ENCODE measurements at regions not wholly inside any gene's neighbourhood (a gene's known extent, or its start where the extent isn't known, plus 50 kb on each side); places are given as distances from the start of the nearest gene placed in this dataset.

DNA sequence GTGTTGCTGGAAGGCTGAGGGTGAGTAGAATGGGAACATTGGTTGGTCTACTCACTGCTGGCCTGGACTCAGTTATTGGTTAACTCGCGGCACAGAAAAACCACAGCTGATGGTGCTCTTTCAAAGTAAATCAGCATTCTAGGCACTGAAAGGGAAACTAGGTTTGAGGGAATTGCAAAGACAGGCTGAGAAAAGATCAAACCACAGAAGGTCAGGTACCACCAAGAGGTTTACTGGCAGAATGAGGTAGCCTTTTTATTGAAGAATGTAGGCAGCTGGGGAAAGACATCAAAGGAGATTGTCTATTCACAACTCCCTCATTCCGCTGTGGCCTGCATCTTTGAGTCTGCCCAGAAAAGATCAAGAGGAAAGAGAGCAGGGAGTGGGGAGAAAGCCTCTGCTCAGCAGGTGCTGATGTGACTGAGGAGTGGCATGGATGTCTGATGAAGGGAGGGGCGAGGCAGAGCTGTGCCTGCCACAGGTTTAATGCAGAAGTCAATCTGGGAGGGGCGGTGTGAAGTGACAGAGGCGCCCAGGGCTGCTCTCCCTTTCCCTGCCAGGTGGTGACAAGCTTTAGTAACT is 255.5 kb downstream of the MAN2A1 start:
- no peak for DNase-seq (ENCODE audit: low spot score)

DNA sequence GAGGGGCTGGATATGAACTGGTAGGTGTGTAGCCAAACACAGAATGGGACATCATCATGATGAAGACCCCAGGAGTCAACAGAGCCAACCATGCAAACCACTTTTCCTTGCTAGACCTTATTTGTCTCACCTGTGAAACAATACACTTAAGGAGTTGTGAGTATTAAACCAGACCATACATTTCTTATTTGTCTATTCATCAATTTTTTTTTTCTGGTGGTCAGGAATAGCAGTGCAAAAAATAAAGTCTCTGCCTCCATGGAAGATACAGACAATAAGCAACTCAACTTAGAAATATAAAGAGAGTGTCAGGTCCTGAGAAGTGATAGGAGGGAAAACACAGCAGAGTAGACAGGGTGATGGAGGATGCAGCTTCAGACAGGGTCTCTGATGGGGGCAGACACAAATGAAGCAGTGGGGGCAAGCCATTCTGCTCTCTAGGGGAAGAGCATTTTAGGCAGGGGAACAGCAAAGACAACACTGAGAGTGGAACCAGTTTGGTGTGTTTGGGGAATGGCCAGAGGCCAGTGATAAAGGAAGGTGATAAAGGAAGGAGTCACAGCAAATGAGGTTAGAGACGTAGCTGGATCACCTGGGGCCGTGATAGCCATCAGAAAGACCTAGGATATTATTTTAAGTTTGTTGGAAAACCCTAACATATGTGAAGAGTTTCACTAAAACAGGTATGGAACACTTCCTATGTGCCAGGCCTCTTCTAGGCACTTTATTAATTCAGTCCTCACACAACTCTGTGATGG is 256.2 kb downstream of the MAN2A1 start:
- no peak for DNase-seq (ENCODE audit: low spot score)

DNA sequence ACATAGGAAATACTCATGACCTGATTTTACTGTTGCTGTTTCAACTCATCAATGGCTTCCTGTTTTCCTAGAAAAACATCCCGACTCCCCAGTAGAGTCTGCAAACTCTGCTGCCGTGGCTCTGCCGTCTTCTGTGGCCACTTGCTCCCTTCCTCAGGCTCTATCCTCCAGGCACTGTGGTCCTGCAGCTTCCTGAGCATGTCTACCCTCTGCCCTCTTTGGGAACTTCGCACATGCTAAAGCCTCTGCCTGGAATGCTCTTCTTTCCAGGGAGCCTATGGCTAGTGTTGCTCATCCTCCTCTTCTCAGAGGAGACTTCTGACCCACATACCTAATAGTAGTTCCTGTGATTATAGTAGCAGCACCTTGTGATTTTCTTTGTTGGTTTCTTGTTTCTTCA is 256.9 kb downstream of the MAN2A1 start:
- DNase-seq (ENCODE audit: low spot score): no peak

DNA sequence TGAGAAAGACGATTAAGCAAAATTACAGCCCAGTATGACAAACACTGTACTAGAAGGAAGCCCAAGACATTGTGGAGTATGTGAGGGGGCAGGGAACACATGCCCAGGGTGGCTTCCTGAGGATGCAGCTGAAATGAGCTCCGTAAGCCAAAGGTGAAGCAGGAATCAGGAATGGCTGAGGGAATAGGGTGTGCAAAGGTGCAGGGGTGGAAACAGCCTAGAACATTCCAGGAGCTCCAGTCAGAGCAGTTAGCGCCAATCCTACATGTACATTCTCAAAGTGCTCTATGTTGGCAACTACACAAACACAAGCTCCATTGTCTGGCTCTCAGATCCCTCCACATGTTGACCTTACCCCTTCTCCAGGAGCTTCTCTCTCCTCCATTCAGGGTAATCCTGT is 257.9 kb downstream of the MAN2A1 start:
- DNase-seq (ENCODE audit: low spot score): no peak

DNA sequence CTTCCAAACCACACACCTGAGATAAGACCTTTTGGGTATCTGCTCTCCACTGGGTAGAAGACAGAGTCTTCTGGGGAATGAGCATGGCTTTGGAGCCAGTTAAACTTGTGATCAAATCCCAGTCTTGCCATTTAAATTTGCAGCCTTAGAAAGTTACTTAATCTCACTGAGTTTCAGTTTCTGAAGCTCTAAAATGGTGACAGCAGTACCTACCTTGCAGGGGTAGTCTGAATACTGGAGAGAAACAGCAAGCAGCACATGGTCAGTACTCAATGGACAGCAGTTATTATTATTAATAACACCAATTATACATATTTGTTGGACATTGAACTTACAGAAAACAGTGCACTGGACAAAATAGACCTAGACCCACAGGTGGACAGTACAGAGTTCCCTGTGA is 260.9 kb downstream of the MAN2A1 start:
- DNase-seq (ENCODE audit: low spot score): no peak

DNA sequence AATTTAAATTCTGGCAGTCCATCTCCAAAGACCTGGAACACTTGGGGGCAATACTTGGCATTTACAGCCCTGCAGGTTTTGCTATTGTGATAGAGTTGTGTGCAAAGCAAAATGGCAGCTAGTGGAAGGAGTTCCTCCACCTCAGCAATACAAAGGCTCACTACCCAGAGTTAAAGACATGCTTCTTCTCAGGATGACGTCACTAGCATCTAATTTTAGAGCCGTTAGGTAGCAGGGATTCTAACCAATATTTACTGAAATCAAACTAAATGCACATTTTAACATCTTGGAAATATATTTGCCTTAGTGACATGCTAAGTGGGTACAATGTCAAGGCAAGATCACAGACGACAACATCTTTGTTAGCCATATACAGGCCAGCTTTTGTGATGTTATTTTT is 261.6 kb downstream of the MAN2A1 start:
- DNase-seq (ENCODE audit: low spot score): no peak

DNA sequence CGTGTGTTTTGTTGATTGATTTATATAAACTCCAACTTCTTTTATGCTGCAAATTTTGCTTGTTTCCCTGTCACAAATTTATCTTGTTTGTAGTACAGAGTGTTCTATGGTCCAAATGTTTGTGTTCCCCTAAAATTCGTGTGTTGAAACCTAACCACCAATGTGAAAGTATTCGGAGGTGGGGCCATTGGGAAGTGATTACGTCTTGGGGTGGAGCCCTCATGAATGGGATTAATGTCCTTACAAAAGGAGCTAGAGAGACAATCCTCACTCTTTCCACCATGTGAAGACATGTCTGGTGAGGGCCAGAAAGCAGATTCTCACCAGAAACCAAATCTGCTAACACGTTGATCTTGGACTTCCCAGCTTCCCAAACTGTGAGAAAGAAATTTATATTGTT is 262.0 kb downstream of the MAN2A1 start:
- no peak for DNase-seq (ENCODE audit: low spot score)

DNA sequence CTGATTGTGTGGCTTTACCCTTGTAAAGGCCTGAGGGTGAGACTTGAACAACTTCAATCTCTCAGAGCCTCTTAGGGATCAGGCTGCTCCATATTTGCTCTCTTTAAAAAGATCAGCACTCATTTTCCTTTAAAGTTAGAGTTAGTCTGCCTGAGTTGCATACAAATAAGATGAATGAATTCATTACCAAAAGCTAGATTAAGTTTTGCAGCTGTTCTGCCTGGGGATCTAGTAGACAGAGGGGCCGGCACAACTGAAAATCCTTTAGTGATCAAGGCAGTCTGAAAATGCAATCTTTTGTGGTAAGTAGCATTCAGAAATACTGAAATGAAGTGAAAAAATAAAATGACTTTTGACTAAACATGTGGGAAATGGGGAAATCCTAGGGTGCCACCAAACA is 264.0 kb downstream of the MAN2A1 start:
- DNase-seq (ENCODE audit: low spot score): no peak

DNA sequence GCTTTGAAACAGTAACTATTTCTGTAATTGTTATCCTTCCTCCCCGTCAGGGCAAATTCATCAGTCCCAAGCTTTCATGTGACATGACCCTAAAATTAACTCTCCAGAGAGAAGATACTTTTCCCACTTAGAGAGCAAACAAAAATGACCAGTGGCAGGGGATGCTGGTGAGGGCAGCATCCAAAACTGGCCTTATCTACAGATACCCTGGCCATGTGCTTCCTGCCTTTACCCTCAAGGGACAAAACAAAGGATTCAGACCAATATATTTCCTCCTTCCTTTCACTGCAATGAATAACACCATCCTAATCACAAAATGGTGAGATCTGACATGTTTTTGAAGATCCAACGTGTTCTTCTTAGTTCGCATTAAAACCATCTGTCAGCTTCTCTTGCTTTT is 267.2 kb downstream of the MAN2A1 start:
- DNase-seq (ENCODE audit: low spot score): no peak

DNA sequence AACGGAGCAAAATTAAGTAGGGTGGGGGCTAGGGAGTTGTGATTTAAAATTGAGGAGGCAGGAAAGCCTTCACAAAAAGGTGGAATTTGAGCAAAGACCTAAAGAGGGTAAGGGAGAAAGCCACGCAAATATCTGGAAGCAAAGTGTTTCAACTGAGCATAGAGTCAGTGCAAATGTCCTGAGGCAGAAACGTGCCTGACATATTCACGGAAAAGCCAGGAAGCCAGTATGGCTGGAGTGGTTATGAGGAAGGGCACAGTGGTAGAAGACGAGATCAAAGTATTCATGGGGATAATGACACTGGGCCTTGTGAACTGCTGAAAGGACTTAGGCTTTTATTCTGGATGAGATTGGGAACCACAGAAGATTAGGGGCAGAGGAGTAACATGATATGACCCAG is 268.4 kb downstream of the MAN2A1 start:
- DNase-seq (ENCODE audit: low spot score): no peak

DNA sequence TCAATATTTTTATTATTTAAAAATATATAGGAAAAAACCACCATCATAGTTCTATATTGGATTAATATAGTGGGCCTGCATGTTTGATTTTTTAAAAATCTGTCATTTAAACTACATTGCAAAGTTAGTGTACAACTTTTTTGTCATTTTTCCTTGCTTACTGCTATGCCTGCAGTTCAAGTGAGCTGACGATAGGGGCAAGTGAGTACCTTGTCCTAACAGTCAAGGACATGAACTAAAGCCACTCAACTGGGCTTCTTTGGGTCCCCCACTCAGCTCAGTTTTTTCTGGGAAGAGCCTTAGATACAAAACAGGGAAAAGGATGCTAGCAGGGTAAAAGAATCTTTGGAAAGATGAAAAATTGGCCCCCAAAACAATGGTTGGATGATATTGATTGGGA is 269.9 kb downstream of the MAN2A1 start:
- DNase-seq (ENCODE audit: low spot score): no peak

DNA sequence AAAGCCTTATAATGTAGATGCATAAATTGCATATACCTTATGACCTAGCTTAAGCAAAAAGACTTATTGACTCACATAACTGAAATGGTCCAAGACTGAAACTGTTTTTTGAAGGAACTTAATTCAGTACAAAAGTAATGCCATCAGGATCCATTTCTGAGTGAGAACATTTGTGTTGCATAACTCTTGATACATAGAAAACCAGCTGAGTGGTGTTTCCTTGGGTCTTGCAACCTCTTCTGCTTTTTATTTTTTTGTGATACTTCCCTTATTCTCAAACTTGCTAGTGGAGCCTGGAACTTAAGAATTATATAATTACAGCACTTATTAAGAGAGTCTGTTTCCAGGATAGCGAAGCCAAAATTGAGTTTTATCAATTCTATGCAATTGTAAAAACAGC is 272.0 kb downstream of the MAN2A1 start:
- DNase-seq (ENCODE audit: low spot score): no peak

DNA sequence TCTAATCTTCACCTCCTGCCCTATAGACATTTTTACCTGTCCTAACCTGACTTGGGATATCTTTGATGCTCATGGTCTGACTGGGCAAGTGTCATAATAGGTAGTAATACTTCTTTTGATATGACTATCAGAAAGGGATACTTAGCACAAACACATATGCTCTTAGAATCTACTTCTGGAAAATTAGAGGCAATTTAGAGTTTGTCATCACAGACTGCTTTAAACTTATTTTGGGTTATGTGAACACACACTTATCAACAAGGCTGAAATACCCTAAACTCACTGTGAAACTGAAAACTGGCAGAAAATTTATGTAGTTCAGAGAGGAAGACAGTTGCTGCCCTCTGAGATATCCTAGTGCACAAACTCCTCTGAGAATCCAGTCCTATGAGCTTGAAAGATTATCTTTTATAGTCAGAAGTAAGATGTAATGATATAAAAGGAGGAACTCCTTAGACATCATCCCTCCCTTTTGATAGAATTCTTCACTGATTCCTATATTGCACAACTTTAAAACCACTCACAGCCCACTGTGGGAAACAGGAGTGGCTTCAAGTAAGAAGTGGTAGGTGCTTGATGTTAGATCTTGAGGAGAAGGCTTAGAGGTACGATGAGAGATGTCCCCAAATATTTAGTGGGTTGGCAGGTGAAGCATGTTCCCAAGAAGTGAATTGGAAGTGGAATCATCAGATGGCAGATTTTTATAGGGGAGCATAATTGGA is 273.3 kb downstream of the MAN2A1 start:
- DNase-seq (ENCODE audit: low spot score): no peak

DNA sequence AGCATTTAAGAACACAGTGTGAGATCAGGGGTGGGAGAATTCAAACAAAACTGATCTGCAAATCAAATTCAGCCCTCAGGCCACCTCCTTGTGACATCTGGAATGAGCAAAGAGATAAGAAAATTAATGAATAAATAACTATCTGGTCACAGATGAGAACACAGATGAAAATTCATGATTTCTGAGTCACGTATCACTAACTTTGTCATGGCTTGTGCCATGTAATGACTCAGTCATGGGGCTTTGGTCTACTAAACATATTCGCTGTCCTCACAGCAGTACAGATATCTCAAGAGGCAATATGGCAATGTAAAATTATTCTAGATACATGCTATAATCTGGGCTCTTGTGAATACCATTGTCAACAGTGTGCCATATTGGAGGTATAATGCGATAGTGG is 274.4 kb downstream of the MAN2A1 start:
- no peak for DNase-seq (ENCODE audit: low spot score)

DNA sequence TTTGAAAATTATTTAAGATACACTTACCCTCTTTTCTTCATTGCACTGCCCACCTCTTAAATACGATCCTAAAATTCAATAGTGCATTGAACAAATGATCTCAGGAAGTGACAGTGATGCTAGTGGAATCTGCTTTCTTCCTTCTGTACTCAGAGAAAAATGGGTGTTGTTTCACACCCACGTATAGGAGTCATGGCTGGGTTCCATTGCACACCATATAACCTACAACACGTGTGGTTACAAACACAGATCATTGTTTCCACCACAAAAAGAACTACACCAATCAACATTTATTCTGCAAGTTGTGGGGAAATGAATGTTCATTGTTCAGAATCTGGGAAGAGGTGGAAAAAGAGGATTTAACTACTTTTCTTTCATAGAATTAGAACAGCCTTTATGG is 275.9 kb downstream of the MAN2A1 start:
- no peak for DNase-seq (ENCODE audit: low spot score)

DNA sequence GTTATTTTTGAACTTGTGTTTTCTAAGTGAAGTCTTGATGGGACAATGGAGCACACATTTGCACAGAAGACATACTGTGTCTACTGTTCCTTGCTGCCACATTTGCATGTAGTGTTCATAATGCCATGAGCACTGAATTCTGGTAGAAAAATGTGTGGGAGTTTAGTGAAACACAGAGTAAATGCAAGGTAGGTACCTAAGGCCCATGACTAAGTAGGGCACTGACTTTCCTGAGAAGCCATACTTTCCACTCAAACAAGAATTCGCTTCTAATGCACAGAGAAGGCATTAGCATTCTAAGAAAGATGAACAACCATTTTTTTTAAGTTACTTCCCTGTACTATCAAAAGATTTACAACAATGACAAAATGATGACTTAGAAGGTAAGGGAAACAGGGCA is 282.2 kb downstream of the MAN2A1 start:
- DNase-seq (ENCODE audit: low spot score): no peak

DNA sequence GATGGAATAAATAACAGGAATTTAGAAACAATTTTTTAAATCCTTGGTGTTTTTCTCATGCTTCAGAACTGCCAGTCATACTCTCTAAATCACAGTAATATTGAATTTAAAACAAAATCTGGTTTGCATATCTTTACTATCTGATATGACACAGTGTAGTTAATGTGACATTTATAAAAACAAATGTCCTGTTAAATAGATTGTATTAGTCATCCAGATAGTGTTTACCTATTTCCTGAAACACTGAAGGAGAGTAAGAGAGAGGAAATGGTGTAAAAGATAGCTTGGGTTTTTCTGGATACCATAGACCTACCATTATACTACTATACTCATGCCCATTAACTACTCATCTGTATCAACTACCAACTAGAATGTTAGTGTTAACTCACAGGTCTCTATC is 292.3 kb downstream of the MAN2A1 start:
- DNase-seq (ENCODE audit: low spot score): no peak

DNA sequence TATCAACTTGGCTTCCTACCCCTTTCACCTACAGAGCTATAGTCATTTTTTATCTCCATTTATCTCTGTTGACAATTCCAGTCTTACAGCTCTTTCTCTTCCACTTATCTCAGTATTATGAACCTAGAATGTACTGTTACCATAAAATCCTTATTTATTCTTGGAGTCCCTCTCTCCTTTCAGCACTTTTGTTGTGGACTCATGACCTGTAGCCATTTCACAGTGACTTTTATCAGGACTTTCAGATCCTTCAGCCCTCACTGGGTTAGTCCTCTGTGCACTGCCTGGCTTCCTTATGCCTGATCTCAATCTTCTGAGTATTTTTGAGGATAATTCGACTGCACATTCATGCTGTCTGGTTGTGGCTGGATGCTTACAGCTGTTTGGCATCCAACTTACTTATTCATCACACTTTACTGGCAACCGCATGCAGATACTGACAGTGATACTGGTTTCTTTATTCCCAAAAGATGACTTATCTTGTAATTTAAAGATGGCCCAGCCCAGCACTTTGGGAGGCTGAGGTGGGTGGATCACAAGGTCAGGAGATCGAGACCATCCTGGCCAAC is 293.3 kb downstream of the MAN2A1 start:
- no peak for DNase-seq (ENCODE audit: low spot score)

DNA sequence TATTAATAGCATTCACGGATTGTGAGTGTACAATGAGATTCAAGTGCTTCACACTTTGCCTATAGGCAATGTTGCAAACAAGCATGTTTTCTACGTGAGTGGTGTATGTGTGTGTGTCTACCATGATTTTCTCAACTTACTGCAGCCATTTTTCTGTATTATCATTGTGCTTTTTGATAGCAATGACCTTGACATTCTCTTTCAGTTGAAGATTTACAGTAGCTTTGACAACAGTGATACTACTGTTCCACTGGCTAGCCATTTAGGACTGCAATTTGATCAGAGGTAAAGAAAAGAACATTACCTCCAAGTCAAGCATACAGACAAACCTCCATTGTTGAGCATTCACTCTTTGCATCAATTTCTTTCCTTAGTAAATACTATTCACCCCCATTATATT is 297.0 kb downstream of the MAN2A1 start:
- DNase-seq (ENCODE audit: low spot score): no peak

DNA sequence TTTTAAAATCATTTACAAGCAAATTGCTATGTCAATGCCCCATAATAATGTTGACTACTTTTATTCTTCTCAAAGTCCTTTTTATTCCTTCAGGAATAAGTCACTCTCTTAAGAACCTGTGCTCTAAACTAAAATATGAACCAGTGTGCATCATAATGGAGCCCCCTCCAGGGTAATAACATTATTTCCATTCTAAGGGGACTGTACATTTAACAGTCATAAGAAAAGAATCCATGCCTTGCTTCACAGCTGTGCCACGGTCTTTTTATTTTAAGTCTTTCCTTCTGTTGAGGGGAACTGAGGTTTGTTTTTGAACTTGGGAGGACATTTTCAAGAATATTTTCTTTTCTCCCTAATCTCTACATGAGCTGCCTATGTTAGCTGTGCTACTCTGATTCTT is 297.6 kb downstream of the MAN2A1 start:
- DNase-seq (ENCODE audit: low spot score): no peak

DNA sequence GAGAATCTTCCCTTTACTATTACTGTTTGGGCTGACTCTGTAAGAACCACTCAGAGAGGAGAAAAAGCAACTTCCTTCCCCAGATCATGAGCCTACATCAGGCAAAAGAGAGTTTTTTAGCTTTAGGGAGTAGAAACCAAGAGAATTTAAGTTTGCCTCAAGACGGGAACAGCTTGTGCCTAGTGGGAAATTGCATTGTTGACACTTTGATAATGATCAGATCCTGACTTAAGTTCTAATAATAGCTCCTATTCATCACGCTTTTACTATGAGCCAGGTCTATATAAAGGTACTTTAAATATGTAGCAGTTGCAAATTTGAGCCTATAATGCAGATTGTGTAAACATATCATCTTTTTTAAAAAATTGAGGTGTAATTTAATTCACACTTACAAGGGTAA is 298.2 kb downstream of the MAN2A1 start:
- DNase-seq (ENCODE audit: low spot score): no peak

DNA sequence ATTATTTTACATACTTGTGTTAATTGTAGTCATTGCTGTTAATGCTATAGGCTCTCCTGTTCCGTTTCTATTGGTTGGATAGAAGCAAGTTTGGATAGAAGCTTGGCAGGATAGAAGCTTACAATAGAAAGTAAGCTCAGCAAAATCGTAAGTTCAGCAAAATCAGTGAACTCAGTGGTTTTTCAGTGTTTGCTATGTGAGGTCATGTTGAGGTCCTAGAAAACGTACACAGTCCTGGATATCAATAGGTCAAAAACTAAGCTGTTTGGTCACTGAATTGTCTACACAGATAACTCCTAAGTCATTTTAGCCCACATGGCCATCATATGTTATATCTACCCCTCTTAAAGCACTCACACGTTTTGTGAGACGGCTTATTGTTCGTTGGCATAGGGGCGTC is 299.4 kb downstream of the MAN2A1 start:
- DNase-seq (ENCODE audit: low spot score): no peak

DNA sequence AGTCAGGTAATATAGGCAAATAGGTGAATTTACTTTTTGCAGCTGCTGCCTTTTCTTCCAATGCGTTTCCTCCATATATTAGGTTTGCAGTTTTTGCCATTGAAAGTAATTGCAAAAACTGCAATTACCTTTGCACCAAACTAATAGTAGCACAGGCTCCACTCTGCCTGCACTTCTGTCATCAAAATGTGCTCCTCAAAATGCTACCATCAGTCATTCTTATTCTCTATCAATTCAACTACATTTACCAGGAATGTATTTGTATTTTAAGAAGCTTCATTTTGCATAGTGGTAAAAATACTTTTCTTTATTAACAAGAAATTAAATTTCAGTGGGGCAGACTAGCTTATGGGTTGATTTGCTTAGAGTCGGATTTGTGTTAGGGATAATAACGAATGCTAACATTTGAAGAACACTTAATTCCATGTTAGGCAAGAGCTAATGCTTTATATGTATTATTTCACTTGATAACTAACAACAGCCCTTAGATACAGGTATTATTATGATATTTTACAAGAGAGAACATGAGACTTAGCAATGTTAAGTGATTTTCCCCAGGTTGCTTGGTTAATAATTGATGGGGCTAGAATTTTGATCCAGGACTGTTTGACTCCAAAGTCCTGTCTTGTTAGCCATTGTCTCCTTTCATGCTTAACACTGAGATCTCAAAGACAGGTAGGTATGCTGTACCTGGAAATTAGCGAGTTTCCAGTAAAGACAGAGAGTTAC is 300.4 kb downstream of the MAN2A1 start:
- DNase-seq (ENCODE audit: low spot score): no peak

Data from COLO829 (cell line).